KMS-11 (cell line): ENCODE measurements at regions not wholly inside any gene's neighbourhood (a gene's known extent, or its start where the extent isn't known, plus 50 kb on each side); places are given as distances from the start of the nearest gene placed in this dataset.
"Not testable (repeated sequence)": the region's sequence is repeated elsewhere in the genome, so short reads cannot be mapped to it uniquely, and the experiment has no call there.

Experiments used
- H2AFZ ChIP-seq: fragments of 200-600 bp; sonication (generic); 2 replicates; pipeline ENCODE4 v1.6.1; 2016; ENCODE audit warnings: antibody characterized with exemption, mixed run types, low read depth
- H3K27ac ChIP-seq: fragments of 200-600 bp; sonication (generic); 2 replicates; pipeline ENCODE4 v1.6.1; 2016; ENCODE audit warnings: mild to moderate bottlenecking, mixed run types
- H3K27me3 ChIP-seq: fragments of 200-600 bp; sonication (generic); 2 replicates; pipeline ENCODE4 v1.6.1; 2017; ENCODE audit warnings: mild to moderate bottlenecking, low read depth, mixed run types, moderate library complexity; ENCODE audit not compliant: insufficient read depth
- H3K36me3 ChIP-seq: fragments of 200-600 bp; sonication (generic); 2 replicates; pipeline ENCODE4 v1.6.1; 2017; ENCODE audit warnings: mild to moderate bottlenecking, mixed run types; ENCODE audit not compliant: insufficient read depth
- H3K4me1 ChIP-seq: fragments of 200-600 bp; sonication (generic); 2 replicates; pipeline ENCODE4 v1.6.1; 2016; ENCODE audit warnings: mild to moderate bottlenecking, low read depth, mixed run types; ENCODE audit not compliant: poor library complexity, severe bottlenecking
- H3K4me2 ChIP-seq: fragments of 200-600 bp; sonication (generic); 2 replicates; pipeline ENCODE4 v1.7.0; 2016; ENCODE audit warnings: mild to moderate bottlenecking, mixed run types
- H3K4me3 ChIP-seq: fragments of 200-600 bp; sonication (generic); IDR thresholded peaks from 2 replicates; pipeline ENCODE4 v1.6.1; 2017; ENCODE audit warnings: low read depth, low read length, mixed read lengths; ENCODE audit not compliant: insufficient read depth
- H3K79me2 ChIP-seq: fragments of 200-600 bp; sonication (generic); 2 replicates; pipeline ENCODE4 v1.6.1; 2016; ENCODE audit warnings: low read depth, mixed run types; ENCODE audit not compliant: insufficient read depth
- H3K9ac ChIP-seq: fragments of 200-600 bp; sonication (generic); 2 replicates; pipeline ENCODE4 v1.6.1; 2016; ENCODE audit warnings: mild to moderate bottlenecking, mixed run types
- H4K20me1 ChIP-seq: fragments of 200-600 bp; sonication (generic); 2 replicates; pipeline ENCODE4 v1.6.1; 2016; ENCODE audit warnings: mild to moderate bottlenecking, mixed run types; ENCODE audit not compliant: insufficient read depth
- CTCF ChIP-seq: fragments of 200-600 bp; sonication (generic); conservative IDR thresholded peaks from 2 replicates; pipeline ENCODE4 v1.6.1; 2017; ENCODE audit warnings: low read depth, mild to moderate bottlenecking, antibody characterized with exemption, low read length, moderate library complexity, mixed read lengths

- Histone ChIP-seq H3K4me1 (peaks cover 19% of the 10 kb centered on the region), H3K27ac (no peak overlapping the region), H3K27me3 (no peaks in the 10 kb centered on the region), H3K79me2 (no peaks in the 10 kb centered on the region), H3K36me3 (no peaks in the 10 kb centered on the region), H3K4me3 (no peak overlapping the region), H4K20me1 (no peaks in the 10 kb centered on the region), H3K4me2 (no peak overlapping the region), H3K9ac (no peak overlapping the region), H2AFZ (no peak overlapping the region)
- no peak for TF ChIP-seq CTCF
Measured at GRCh38 chr2:65980531-65980930, 454.4 kb upstream of the MEIS1 start.

GRCh38 chr2:65979446-65979845 lies 455.5 kb upstream of the MEIS1 start:
- Histone ChIP-seq H2AFZ (no peak overlapping the region), H3K9ac (no peak overlapping the region), H4K20me1 (no peaks in the 10 kb centered on the region), H3K36me3 (no peaks in the 10 kb centered on the region), H3K27ac (no peak overlapping the region), H3K4me2 (no peak overlapping the region), H3K27me3 (no peaks in the 10 kb centered on the region), H3K4me1 (peaks cover 12% of the 10 kb centered on the region), H3K79me2 (no peaks in the 10 kb centered on the region), H3K4me3 (no peak overlapping the region)
- TF ChIP-seq CTCF: no peak

GRCh38 chr2:65974067-65974723 lies 460.7 kb upstream of the MEIS1 start:
- Histone ChIP-seq H3K4me1 (no peaks in the 10 kb centered on the region), H3K79me2 (no peaks in the 10 kb centered on the region), H3K9ac (no peak overlapping the region), H3K4me3 (no peak overlapping the region), H3K4me2 (no peak overlapping the region), H3K27ac (no peak overlapping the region), H2AFZ (no peak overlapping the region), H3K27me3 (no peaks in the 10 kb centered on the region), H3K36me3 (no peaks in the 10 kb centered on the region), H4K20me1 (no peaks in the 10 kb centered on the region)
- no peak; the same call in 1 of the 2 replicates for TF ChIP-seq CTCF

GRCh38 chr2:65969161-65969560 lies 465.8 kb upstream of the MEIS1 start:
- H3K79me2 ChIP-seq: no peaks in the 10 kb centered on the region
- H3K27ac ChIP-seq: no peak overlapping the region
- H3K4me2 ChIP-seq: no peak overlapping the region
- H2AFZ ChIP-seq: no peak overlapping the region
- H3K9ac ChIP-seq: no peak overlapping the region
- TF ChIP-seq CTCF: no peak
- no peak overlapping the region for H3K4me3 ChIP-seq
- H4K20me1 ChIP-seq: no peaks in the 10 kb centered on the region
- no peaks in the 10 kb centered on the region for H3K36me3 ChIP-seq
- H3K27me3 ChIP-seq: no peaks in the 10 kb centered on the region
- no peaks in the 10 kb centered on the region for H3K4me1 ChIP-seq

GRCh38 chr2:65963303-65963702 lies 471.6 kb upstream of the MEIS1 start:
- H4K20me1 ChIP-seq, H3K4me1 ChIP-seq, H3K79me2 ChIP-seq, H2AFZ ChIP-seq, H3K27me3 ChIP-seq, H3K36me3 ChIP-seq, H3K4me2 ChIP-seq, H3K27ac ChIP-seq, H3K9ac ChIP-seq, H3K4me3 ChIP-seq: not testable (repeated sequence)
